ENCODE measurements at regions not wholly inside any gene's neighbourhood (a gene's known extent, or its start where the extent isn't known, plus 50 kb on each side); places are given as distances from the start of the nearest gene placed in this dataset.

DNA sequence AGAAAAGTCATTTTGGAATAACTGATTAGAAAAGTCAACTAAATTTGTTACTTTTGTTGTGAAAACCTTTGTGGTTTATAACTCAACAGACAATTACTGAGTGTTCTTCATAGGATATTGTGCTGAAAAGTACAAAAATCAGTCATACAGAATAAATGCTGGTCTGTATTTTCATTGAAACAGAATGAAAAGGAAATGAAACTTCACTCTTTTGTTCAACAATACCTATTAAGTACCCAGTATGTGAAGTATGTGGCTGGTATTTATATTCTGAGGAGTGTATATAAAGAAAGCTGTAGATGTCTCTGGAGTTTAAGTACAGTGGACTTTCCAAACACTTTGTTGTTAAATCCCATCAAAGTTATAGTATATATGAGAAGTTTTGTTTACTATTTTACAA lies 828.4 kb upstream of the ATXN8OS start:
- H3K4me3 ChIP-seq = no peak overlapping the region
- no peak for TF ChIP-seq POLR2A (IDR thresholded peaks at IDR 0.05)
- TF ChIP-seq EP300 (IDR thresholded peaks at IDR 0.05) = no peak
- TF ChIP-seq, protein P1, sequence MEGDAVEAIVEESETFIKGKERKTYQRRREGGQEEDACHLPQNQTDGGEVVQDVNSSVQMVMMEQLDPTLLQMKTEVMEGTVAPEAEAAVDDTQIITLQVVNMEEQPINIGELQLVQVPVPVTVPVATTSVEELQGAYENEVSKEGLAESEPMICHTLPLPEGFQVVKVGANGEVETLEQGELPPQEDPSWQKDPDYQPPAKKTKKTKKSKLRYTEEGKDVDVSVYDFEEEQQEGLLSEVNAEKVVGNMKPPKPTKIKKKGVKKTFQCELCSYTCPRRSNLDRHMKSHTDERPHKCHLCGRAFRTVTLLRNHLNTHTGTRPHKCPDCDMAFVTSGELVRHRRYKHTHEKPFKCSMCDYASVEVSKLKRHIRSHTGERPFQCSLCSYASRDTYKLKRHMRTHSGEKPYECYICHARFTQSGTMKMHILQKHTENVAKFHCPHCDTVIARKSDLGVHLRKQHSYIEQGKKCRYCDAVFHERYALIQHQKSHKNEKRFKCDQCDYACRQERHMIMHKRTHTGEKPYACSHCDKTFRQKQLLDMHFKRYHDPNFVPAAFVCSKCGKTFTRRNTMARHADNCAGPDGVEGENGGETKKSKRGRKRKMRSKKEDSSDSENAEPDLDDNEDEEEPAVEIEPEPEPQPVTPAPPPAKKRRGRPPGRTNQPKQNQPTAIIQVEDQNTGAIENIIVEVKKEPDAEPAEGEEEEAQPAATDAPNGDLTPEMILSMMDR (IDR thresholded peaks at IDR 0.05) = no peak
- H3K4me1 ChIP-seq = no peaks in the 10 kb centered on the region
- H3K9me3 ChIP-seq = no peaks in the 10 kb centered on the region
- no peaks in the 10 kb centered on the region for H3K36me3 ChIP-seq
- H3K27ac ChIP-seq = no peak overlapping the region
- DNase-seq (ENCODE audit: low spot score in 2 of 2) = no peak
- no peaks in the 10 kb centered on the region for H3K27me3 ChIP-seq

DNA sequence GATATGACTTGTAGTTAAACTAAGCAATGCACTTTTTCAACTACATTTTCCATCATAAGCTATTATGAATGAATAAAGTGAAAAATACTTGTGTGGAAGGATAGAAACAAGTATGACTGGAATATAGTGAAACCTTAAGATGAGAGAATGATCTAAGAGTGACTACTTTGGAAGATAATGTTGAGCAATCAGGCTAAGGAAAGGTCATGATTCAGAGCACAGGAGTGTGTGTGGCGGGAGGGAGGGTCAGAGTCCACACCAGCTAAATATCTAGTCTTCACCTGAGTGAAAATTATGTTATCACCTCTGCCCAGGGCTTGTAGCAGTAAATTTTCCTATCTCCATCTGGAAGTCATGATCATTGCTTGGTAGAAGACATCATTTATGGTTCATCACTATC lies 833.4 kb upstream of the ATXN8OS start:
- no peak for DNase-seq (ENCODE audit: low spot score in 2 of 2)
- Histone ChIP-seq H3K27ac (no peak overlapping the region), H3K27me3 (no peaks in the 10 kb centered on the region), H3K4me3 (no peak overlapping the region), H3K4me1 (no peaks in the 10 kb centered on the region), H3K36me3 (no peaks in the 10 kb centered on the region), H3K9me3 (no peaks in the 10 kb centered on the region)
- WGBS, 2 donors = 69 to 87% methylated on average over 1 of the region's 1 CpG
- TF ChIP-seq EP300 (IDR thresholded peaks at IDR 0.05) (no peak), POLR2A (IDR thresholded peaks at IDR 0.05) (no peak)
- TF ChIP-seq, protein P1 (IDR thresholded peaks at IDR 0.05) = no peak

DNA sequence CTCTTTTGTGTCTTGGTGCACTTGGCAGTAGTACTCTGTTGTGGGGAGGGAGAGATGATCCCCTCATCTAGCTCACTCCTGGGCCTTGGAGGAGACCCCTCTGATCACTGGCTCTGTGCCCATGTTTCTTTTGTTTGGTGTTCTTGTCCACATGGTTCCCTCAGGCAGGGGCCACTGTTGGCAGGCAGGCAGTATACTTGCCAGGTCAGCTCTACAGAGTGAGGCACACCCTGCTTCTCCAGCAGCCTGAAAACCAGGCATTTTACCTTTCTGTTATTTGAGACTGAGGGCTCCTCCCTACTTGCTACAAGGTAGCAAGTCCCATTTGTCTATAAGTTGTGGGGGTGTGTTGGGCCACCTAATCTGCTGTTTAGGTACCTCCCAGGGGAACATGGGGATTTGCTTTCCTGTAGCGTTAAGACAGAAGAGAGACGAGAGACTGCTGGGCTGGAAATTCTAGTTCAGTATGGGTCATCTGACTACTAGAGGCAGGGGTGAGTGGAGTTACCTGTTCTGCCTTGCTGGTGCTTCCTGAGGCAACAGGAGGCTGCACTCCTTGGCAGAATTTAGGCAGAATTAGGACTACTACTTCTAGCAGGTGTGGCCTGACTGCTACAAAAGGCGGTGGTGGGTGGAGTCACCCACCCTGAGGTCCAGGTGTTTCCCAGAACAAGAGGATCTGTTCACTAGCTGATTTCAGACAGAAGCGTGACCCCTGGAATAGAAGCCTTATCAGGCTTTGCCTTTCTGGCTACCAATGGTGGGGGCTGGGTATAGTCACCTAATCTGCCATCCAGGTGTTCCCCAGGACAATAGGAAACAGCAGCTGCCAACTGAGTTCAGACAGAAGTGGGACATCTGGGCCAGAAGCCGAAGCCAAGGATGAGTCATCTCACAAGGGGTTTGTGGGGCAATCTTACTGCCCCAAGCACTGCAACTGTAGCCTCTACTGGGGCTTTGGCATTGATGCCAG lies 843.0 kb upstream of the ATXN8OS start:
- Histone ChIP-seq H3K27ac (no peak overlapping the region), H3K4me3 (no peak overlapping the region)
- TF ChIP-seq EP300 (IDR thresholded peaks at IDR 0.05) = no peak
- TF ChIP-seq POLR2A (IDR thresholded peaks at IDR 0.05) = no peak
- TF ChIP-seq, protein P1 (IDR thresholded peaks at IDR 0.05) = no peak

DNA sequence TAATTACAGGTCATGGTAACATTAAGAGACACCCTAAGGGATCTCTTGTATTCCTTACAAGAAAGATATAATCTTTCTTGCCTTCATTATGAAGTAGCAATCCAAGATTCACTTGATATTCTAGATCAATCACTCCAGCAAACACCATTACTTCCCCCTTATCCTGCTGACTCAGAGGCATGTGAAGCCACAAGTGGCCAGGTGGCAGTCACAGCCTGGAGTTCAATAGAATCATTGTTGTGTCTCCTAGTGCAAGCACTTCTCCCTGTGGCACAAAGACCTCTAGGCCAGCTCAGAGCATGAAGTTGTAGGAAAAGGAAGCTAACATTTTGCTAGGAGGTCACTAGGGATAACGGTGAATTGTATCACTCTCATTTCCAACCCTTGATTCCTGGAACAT lies 864.3 kb upstream of the ATXN8OS start:
- H3K4me3 ChIP-seq = no peak overlapping the region
- no peak overlapping the region for H3K27ac ChIP-seq
- no peaks in the 10 kb centered on the region for H3K4me1 ChIP-seq
- no peak for TF ChIP-seq POLR2A (IDR thresholded peaks at IDR 0.05)
- H3K27me3 ChIP-seq = no peaks in the 10 kb centered on the region
- DNase-seq (ENCODE audit: low spot score in 2 of 2) = no peak
- no peaks in the 10 kb centered on the region for H3K36me3 ChIP-seq
- 38 to 50% methylated on average over 1 of the region's 1 CpG for WGBS, 2 donors
- no peaks in the 10 kb centered on the region for H3K9me3 ChIP-seq

More for the DNA sequence above, 843.0 kb upstream of the ATXN8OS start:
- H3K4me1 ChIP-seq = no peaks in the 10 kb centered on the region
- no peak for DNase-seq (ENCODE audit: low spot score in 2 of 2)
- 85 to 91% methylated on average over 4 to 5 of the region's 5 CpGs for WGBS, 2 donors
- no peaks in the 10 kb centered on the region for H3K27me3 ChIP-seq
- no peaks in the 10 kb centered on the region for H3K36me3 ChIP-seq
- H3K9me3 ChIP-seq = peaks cover 0 to 9% (median 0%) of the 10 kb centered on the region in 4 donors

DNA sequence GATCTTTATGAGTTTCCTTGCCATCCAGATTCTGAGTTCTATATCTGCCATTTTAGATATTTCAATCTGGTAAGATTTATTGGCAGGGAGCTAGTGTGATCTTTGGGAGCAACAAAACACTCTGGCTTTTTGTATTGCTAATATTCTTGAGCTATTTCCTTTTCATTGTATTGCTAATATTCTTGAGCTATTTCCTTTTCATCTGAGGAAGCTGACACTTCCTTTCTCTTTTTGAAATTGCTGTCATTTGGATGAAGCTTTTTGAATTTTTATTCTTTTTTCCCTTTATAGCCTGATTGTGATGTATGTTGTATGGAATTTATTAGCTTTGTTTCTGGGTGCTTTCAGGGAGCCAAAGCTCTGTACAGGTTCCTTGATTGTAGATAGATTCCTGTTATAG lies 873.5 kb upstream of the ATXN8OS start:
- TF ChIP-seq, protein P1 (IDR thresholded peaks at IDR 0.05) = no peak
- no peak for TF ChIP-seq EP300 (IDR thresholded peaks at IDR 0.05)
- TF ChIP-seq POLR2A (IDR thresholded peaks at IDR 0.05) = no peak
- no peaks in the 10 kb centered on the region for H3K36me3 ChIP-seq
- no peak overlapping the region for H3K27ac ChIP-seq
- no peaks in the 10 kb centered on the region for H3K27me3 ChIP-seq
- no peak overlapping the region for H3K4me3 ChIP-seq
- no peaks in the 10 kb centered on the region for H3K4me1 ChIP-seq
- no peak for DNase-seq (ENCODE audit: low spot score in 2 of 2)
- H3K9me3 ChIP-seq = no peaks in the 10 kb centered on the region
